HEK293 (cell line): ENCODE measurements at regions not wholly inside any gene's neighbourhood (a gene's known extent, or its start where the extent isn't known, plus 50 kb on each side); places are given as distances from the start of the nearest gene placed in this dataset.

Experiments used
- CTCF ChIA-PET: fragments of 350-600 bp; formaldehyde crosslinking; extraction: SDS; loops from one replicate; lab custom pipeline; 2021; ENCODE audit warnings: antibody characterized with exemption; lab: Yijun Ruan, JAX
- POLR2A ChIA-PET: fragments of 300-600 bp; formaldehyde crosslinking; extraction: SDS; loops from one replicate; lab custom pipeline; 2020; ENCODE audit warnings: antibody characterized with exemption, inconsistent platforms; lab: Yijun Ruan, JAX
- H3K27ac ChIP-seq: fragments of 200-500 bp; sonication (Bioruptor generic); 2 replicates; pipeline ENCODE4 v1.5.1; 2014; ENCODE audit warnings: low read depth, low read length, control low read depth, inconsistent platforms; ENCODE audit errors: extremely low read depth
- H3K36me3 ChIP-seq, 2 experiments: fragments of 200-500 bp in 1 of 2; sonication (Bioruptor generic) in 1 of 2; 1 replicate in 1 of 2; 2 replicates in 1 of 2; pipeline ENCODE4 v1.5.1; 2014 to 2017; ENCODE audit warnings: inconsistent platforms in 2 of 2, low read length in 2 of 2; ENCODE audit not compliant: control insufficient read depth in 2 of 2, insufficient read depth in 1 of 2
- H3K4me1 ChIP-seq: fragments of 200-500 bp; sonication (Bioruptor generic); 2 replicates; pipeline ENCODE4 v1.5.1; 2014; ENCODE audit warnings: mild to moderate bottlenecking, low read length, inconsistent platforms; ENCODE audit not compliant: control insufficient read depth, insufficient read depth
- H3K4me3 ChIP-seq: 2 replicates; pipeline ENCODE4 v1.5.1; 2011; ENCODE audit warnings: low read depth, mild to moderate bottlenecking, control low read depth, low read length, moderate library complexity
- H3K9me3 ChIP-seq: fragments of 200-500 bp; sonication (Bioruptor generic); 2 replicates; pipeline ENCODE4 v1.5.1; 2014; ENCODE audit warnings: low read depth, low read length, inconsistent platforms; ENCODE audit not compliant: control insufficient read depth, insufficient read depth
- BCL11A ChIP-seq: fragments of 450-650 bp; formaldehyde crosslinking; IDR thresholded peaks from 2 replicates; pipeline ENCODE4 v1.5.1; 2016; ENCODE audit warnings: low read depth, missing biosample characterization, missing genetic modification characterization
- EGR2 ChIP-seq: fragments of 450-650 bp; formaldehyde crosslinking; IDR thresholded peaks from 2 replicates; pipeline ENCODE4 v1.5.1; 2016; ENCODE audit warnings: low read depth, missing biosample characterization, missing genetic modification characterization
- HIC1 ChIP-seq: fragments of 450-650 bp; formaldehyde crosslinking; IDR thresholded peaks from 2 replicates; pipeline ENCODE4 v1.5.1; 2016; ENCODE audit warnings: missing biosample characterization, missing genetic modification characterization
- HOXA7 ChIP-seq: sonication (generic); formaldehyde crosslinking; IDR thresholded peaks from 2 replicates; pipeline ENCODE4 v1.8.1; 2022; ENCODE audit warnings: missing genetic modification reagents, borderline replicate concordance
- KLF9 ChIP-seq: fragments of 450-650 bp; formaldehyde crosslinking; IDR thresholded peaks from 2 replicates; pipeline ENCODE4 v1.5.1; 2016; ENCODE audit warnings: missing biosample characterization, missing genetic modification characterization, low read depth
- SP2 ChIP-seq: fragments of 450-650 bp; formaldehyde crosslinking; IDR thresholded peaks from 2 replicates; pipeline ENCODE4 v1.5.1; 2016; ENCODE audit warnings: missing biosample characterization, missing genetic modification characterization
- TCF7L2 ChIP-seq: IDR thresholded peaks from 2 replicates; pipeline ENCODE4 v1.6.1; 2011; ENCODE audit warnings: low read depth, mild to moderate bottlenecking, inconsistent platforms, low read length, moderate library complexity, borderline replicate concordance
- ZBTB11 ChIP-seq: fragments of 450-650 bp; formaldehyde crosslinking; conservative IDR thresholded peaks from 2 replicates; pipeline ENCODE4 v1.5.1; 2016; ENCODE audit warnings: low read depth, missing biosample characterization, missing genetic modification characterization
- ZBTB26 ChIP-seq: fragments of 450-650 bp; formaldehyde crosslinking; optimal IDR thresholded peaks from 2 replicates; pipeline ENCODE3; 2016; ENCODE audit warnings: missing biosample characterization, mild to moderate bottlenecking, missing genetic modification characterization
- ZNF112 ChIP-seq: fragments of 450-650 bp; formaldehyde crosslinking; IDR thresholded peaks from 2 replicates; pipeline ENCODE4 v1.5.0; 2017; ENCODE audit warnings: missing biosample characterization, missing genetic modification characterization
- ZNF140 ChIP-seq: fragments of 450-650 bp; formaldehyde crosslinking; IDR thresholded peaks from 2 replicates; pipeline ENCODE4 v1.5.1; 2016; ENCODE audit warnings: missing biosample characterization, missing genetic modification characterization
- ZNF157 ChIP-seq: fragments of 450-650 bp; formaldehyde crosslinking; IDR thresholded peaks from 2 replicates; pipeline ENCODE4 v1.5.1; 2016; ENCODE audit warnings: missing biosample characterization, missing genetic modification characterization
- ZNF248 ChIP-seq: fragments of 450-650 bp; formaldehyde crosslinking; IDR thresholded peaks from 2 replicates; pipeline ENCODE4 v1.5.1; 2017; ENCODE audit warnings: missing biosample characterization, missing genetic modification characterization
- ZNF266 ChIP-seq: fragments of 450-650 bp; formaldehyde crosslinking; IDR thresholded peaks from 2 replicates; pipeline ENCODE4 v1.5.1; 2016; ENCODE audit warnings: missing biosample characterization, missing genetic modification characterization, low read depth
- ZNF341 ChIP-seq: fragments of 450-650 bp; formaldehyde crosslinking; IDR thresholded peaks from 2 replicates; pipeline ENCODE4; 2016; ENCODE audit warnings: low read depth, missing biosample characterization, missing genetic modification characterization
- ZNF350 ChIP-seq: fragments of 450-650 bp; formaldehyde crosslinking; IDR thresholded peaks from 2 replicates; pipeline ENCODE4 v1.5.0; 2017; ENCODE audit warnings: missing biosample characterization, mild to moderate bottlenecking, missing genetic modification characterization
- ZNF354C ChIP-seq: fragments of 450-650 bp; formaldehyde crosslinking; IDR thresholded peaks from 2 replicates; pipeline ENCODE4 v1.5.1; 2016; ENCODE audit warnings: missing biosample characterization, missing genetic modification characterization, low read depth, borderline replicate concordance
- ZNF560 ChIP-seq: fragments of 450-650 bp; formaldehyde crosslinking; IDR thresholded peaks from 2 replicates; pipeline ENCODE4 v1.5.1; 2017; ENCODE audit warnings: missing biosample characterization, missing genetic modification characterization, borderline replicate concordance
- ZNF704 ChIP-seq: fragments of 450-650 bp; formaldehyde crosslinking; IDR thresholded peaks from 2 replicates; pipeline ENCODE4 v1.5.1; 2016; ENCODE audit warnings: missing biosample characterization, missing genetic modification characterization
- ZNF76 ChIP-seq: fragments of 450-650 bp; formaldehyde crosslinking; IDR thresholded peaks from 2 replicates; pipeline ENCODE4; 2016; ENCODE audit warnings: low read depth, missing biosample characterization, missing genetic modification characterization, borderline replicate concordance
- ZSCAN23 ChIP-seq: fragments of 450-650 bp; formaldehyde crosslinking; IDR thresholded peaks from 2 replicates; pipeline ENCODE4 v1.5.1; 2016; ENCODE audit warnings: missing biosample characterization, missing genetic modification characterization

GRCh38 chr1:29500651-29501050 is 264.3 kb downstream of the PTPRU start:
- Histone ChIP-seq H3K27ac (no peak overlapping the region), H3K4me3 (no peak overlapping the region), H3K4me1 (no peaks in the 10 kb centered on the region), H3K9me3 (no peaks in the 10 kb centered on the region), H3K36me3 (no peaks in the 10 kb centered on the region)
- ChIA-PET CTCF (no interaction called here), POLR2A (no interaction called here)
- TF ChIP-seq ZBTB11 (tag by site-specific recombination) (no peak), ZNF350 (no peak), TCF7L2 (no peak), ZSCAN23 (no peak), KLF9 (tag by site-specific recombination) (no peak), ZNF560 (tag by site-specific recombination) (no peak), HOXA7 (CRISPR knock-in tag) (no peak), SP2 (no peak), HIC1 (tag by site-specific recombination) (no peak), ZNF157 (tag by site-specific recombination) (no peak), ZNF354C (tag by site-specific recombination) (no peak), ZNF341 (tag by site-specific recombination) (no peak), ZNF140 (tag by site-specific recombination) (no peak), ZNF704 (tag by site-specific recombination) (no peak), ZNF76 (tag by site-specific recombination) (no peak), BCL11A (no peak)

GRCh38 chr1:29500041-29500440 is 263.7 kb downstream of the PTPRU start:
- POLR2A ChIA-PET = no interaction called here
- H3K27ac ChIP-seq = no peak overlapping the region
- H3K4me3 ChIP-seq = no peak overlapping the region
- no peaks in the 10 kb centered on the region for H3K9me3 ChIP-seq
- CTCF ChIA-PET = interaction anchor here (1.0 kb wide), 1 partner anchor 167 kb away, joined by 3 read pairs; no protein-coding TSS in a partner anchor
- TF ChIP-seq ZBTB26 (no peak), ZNF248 (tag by site-specific recombination) (no peak), EGR2 (tag by site-specific recombination) (no peak), ZBTB11 (tag by site-specific recombination) (no peak), ZNF112 (no peak), ZNF266 (tag by site-specific recombination) (no peak)
- TF ChIP-seq, all 188 proteins: peak for 0
- no peaks in the 10 kb centered on the region for H3K36me3 ChIP-seq
- H3K4me1 ChIP-seq = no peaks in the 10 kb centered on the region
